ENCODE measurements at regions not wholly inside any gene's neighbourhood (a gene's known extent, or its start where the extent isn't known, plus 50 kb on each side); places are given as distances from the start of the nearest gene placed in this dataset.

DNA sequence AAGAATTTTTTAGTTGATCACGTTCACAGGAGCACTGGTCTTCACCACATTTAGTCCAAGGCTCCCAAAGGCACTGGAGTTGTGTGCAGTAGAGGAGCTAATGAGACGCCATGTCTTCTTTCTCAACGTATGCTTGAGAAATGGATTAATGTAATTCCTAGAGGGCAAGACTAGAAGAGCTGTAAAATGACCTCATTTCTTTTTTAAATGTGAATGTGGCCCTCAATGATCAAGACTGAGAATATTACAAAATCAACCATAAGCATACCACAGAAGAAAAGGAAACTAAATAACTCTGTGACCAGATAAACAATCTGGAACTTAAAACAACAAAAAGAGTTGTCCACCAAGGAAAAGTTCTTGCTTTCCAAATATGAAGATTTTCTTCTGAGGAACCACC lies 112.1 kb upstream of the THBS1 start:
- TF ChIP-seq, protein P1, sequence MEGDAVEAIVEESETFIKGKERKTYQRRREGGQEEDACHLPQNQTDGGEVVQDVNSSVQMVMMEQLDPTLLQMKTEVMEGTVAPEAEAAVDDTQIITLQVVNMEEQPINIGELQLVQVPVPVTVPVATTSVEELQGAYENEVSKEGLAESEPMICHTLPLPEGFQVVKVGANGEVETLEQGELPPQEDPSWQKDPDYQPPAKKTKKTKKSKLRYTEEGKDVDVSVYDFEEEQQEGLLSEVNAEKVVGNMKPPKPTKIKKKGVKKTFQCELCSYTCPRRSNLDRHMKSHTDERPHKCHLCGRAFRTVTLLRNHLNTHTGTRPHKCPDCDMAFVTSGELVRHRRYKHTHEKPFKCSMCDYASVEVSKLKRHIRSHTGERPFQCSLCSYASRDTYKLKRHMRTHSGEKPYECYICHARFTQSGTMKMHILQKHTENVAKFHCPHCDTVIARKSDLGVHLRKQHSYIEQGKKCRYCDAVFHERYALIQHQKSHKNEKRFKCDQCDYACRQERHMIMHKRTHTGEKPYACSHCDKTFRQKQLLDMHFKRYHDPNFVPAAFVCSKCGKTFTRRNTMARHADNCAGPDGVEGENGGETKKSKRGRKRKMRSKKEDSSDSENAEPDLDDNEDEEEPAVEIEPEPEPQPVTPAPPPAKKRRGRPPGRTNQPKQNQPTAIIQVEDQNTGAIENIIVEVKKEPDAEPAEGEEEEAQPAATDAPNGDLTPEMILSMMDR (IDR thresholded peaks at IDR 0.05) = no peak
- ATAC-seq (ENCODE audit: low FRiP score) (no peak), DNase-seq (ENCODE audit: low spot score) (no peak)

DNA sequence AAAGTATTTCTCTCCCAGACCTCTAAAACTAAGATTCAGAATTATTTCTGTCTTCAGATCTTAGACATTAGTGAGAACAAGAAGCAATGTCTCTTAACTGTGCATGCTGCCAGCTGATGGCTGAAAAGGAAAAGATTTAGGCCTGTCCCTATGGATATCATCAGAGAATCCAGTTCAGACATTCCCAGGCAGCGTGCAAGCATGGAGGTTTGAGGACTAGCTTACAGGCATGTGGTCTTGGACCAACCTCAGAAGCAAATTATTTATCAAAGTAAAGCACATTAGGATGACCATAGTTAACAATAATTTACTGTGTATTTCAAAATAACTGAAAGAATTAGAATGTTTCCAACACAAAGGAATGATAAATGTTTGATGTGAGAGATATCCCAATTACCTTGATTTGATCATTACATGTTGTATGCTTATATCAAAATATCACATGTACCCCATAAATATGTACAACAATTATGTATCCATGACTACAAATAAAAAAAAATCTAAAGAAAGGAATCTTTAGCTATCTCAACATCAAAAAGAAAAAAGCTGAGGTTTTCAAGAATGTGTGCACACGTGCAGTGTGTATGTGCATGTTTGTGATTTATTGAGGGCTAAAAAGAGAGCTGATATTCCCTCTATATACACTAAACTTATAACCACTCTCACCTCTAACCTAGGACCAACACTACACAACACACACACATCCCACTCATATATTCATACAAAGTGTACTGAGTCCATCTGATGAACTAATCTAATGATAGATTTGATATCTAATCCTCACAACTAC lies 108.9 kb upstream of the THBS1 start:
- ATAC-seq (ENCODE audit: low FRiP score) = peak; percentile 5
- no peak for DNase-seq (ENCODE audit: low spot score)
- TF ChIP-seq, protein P1 (IDR thresholded peaks at IDR 0.05) = no peak

DNA sequence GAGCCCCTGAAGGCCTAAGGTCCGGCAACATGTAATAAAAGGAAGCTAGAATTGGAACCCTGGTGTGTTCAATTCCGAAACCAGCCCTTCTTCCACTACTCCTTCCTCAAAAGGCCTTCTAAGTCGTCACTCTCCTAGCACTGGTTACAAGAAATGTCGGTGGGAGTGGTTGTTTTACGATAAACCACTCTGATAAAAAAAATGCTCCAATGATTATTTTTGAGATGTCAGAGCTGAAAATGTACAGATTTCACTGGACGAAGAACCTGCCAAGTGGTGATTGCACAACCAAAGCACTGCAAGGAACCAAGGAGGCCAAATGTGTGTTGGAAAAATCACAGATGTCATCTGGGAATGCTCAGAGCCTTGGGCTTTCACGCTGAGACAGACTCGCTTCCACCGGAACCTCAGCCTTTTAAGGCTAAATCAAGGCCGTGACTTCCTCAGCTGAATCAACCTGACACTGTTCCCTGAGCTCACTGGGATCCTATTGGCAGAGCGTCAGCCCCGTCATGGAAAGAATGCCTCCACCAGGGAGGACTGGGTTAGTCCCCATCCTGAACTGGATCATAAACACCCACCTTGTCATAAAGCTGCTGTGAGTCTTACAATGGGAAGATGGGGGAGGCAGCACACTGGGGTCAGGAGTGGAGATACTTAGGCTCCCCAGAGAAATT lies 108.1 kb upstream of the THBS1 start:
- DNase-seq (ENCODE audit: low spot score) (peak; percentile 77), ATAC-seq (ENCODE audit: low FRiP score) (peak; percentile 95)
- TF ChIP-seq, protein P1 (IDR thresholded peaks at IDR 0.05) = no peak

DNA sequence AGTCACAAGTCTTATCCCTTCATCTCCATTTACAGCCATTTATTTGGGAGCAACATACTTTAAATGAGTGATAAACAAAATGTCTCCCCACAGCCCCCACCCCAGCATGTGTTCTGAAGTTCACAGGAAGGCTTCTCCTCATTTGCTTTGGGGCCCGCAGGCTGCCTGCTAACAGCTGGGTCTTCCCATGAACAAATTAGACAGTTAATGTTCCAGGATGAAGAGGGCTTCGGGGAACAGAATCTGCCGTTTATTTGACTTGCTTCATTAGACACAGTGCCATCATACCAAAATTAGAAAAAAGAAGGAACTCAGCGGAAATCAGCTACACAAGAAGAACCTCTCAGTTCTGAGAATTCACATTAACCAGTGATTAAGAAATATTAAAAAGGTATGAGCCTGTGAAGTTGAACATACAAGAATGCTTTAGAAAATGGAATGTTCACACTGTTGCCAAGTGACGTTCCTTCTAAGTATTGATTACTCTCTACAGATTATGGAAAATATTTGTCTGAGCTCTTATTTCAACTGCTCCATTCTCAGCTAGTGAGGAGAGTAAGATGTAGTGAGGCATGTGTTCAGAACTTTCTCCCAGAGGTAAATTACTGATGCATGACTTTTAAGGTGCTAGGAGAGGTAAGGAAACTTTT lies 107.5 kb upstream of the THBS1 start:
- no peak for DNase-seq (ENCODE audit: low spot score)
- no peak for ATAC-seq (ENCODE audit: low FRiP score)
- TF ChIP-seq, protein P1 (IDR thresholded peaks at IDR 0.05) = no peak

DNA sequence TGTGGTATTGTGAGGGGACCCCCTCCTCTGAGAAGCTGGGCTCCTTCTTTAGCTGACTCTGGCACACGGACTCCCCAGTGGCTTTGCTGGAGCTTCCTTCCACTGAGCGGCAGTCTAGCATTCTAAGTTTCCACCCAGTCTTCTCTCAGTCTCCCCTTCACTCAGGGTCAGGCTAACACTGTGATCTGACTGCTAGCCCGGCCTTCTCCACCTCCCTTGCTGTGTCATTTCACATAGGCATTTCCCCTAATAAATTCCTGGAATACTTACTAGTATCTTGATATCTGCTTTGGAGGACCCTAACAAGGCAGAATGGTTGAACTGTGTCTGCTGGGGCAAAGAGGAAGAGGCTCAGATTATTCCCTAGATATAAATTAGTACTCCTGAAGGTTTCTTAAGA lies 106.2 kb upstream of the THBS1 start:
- no peak for ATAC-seq (ENCODE audit: low FRiP score)

DNA sequence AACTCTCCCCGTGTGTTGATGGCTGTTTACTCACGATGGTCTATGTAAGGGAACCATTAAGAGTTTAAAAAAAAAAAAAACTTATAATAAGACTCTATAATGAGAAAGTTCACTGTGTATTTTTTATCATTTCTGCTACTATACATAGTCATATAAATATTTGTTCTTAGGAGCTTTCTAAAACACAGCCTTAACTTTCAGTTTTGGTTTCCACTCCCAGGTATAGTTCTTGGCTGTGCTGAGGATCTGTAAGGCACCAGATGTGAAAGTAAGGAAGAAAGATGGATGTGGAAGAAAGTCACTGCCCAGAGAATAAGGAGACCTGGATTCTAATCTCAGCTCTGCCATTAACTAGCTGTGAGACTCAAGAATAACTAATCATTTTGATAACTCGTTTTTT lies 101.9 kb upstream of the THBS1 start:
- no peak for DNase-seq (ENCODE audit: low spot score)
- TF ChIP-seq, protein P1 (IDR thresholded peaks at IDR 0.05) = no peak
- ATAC-seq (ENCODE audit: low FRiP score) = no peak

More for the DNA sequence above, 106.2 kb upstream of the THBS1 start:
- DNase-seq (ENCODE audit: low spot score) = no peak
- TF ChIP-seq, protein P1 (IDR thresholded peaks at IDR 0.05) = no peak
